ENCODE measurements at regions not wholly inside any gene's neighbourhood (a gene's known extent, or its start where the extent isn't known, plus 50 kb on each side); places are given as distances from the start of the nearest gene placed in this dataset.

GRCh38 chr6:77178821-77179220 is 284.5 kb downstream of the HTR1B start:
- TF ChIP-seq CTCF (IDR thresholded peaks at IDR 0.05; ENCODE audit: control extremely low read depth, extremely low read depth, low read depth, missing control alignments), result no peak
- POLR2A ChIA-PET, result no interaction called here
- no peak for DNase-seq (ENCODE audit: extremely low spot score)
- CTCF ChIA-PET, result no interaction called here

- CTCF ChIA-PET, result no interaction called here
- TF ChIP-seq CTCF (IDR thresholded peaks at IDR 0.05; ENCODE audit: control extremely low read depth, extremely low read depth, low read depth, missing control alignments), result no peak
- POLR2A ChIA-PET, result no interaction called here
- no peak for DNase-seq (ENCODE audit: extremely low spot score)
Measured at GRCh38 chr6:77177470-77177869, 285.8 kb downstream of the HTR1B start.

- POLR2A ChIA-PET, result no interaction called here
- no peak for DNase-seq (ENCODE audit: extremely low spot score)
- CTCF ChIA-PET, result no interaction called here
- TF ChIP-seq CTCF (IDR thresholded peaks at IDR 0.05; ENCODE audit: control extremely low read depth, extremely low read depth, low read depth, missing control alignments), result no peak
Measured at GRCh38 chr6:77173472-77174074, 289.7 kb downstream of the HTR1B start.

GRCh38 chr6:77172578-77172977 is 290.7 kb downstream of the HTR1B start:
- DNase-seq (ENCODE audit: extremely low spot score), result no peak
- no peak for TF ChIP-seq CTCF (IDR thresholded peaks at IDR 0.05; ENCODE audit: control extremely low read depth, extremely low read depth, low read depth, missing control alignments)
- CTCF ChIA-PET, result no interaction called here
- POLR2A ChIA-PET, result no interaction called here

GRCh38 chr6:77159730-77160129 is 303.6 kb downstream of the HTR1B start:
- POLR2A ChIA-PET, result no interaction called here
- CTCF ChIA-PET, result no interaction called here
- DNase-seq (ENCODE audit: extremely low spot score), result no peak
- TF ChIP-seq CTCF (IDR thresholded peaks at IDR 0.05; ENCODE audit: control extremely low read depth, extremely low read depth, low read depth, missing control alignments), result no peak

- CTCF ChIA-PET, result interaction anchor here (1.2 to 1.4 kb wide), 2 partner anchors 9 to 17 kb away, joined by 3 read pairs; no protein-coding TSS in a partner anchor
- no peak for DNase-seq (ENCODE audit: extremely low spot score)
- no peak for TF ChIP-seq CTCF (IDR thresholded peaks at IDR 0.05; ENCODE audit: control extremely low read depth, extremely low read depth, low read depth, missing control alignments)
- POLR2A ChIA-PET, result no interaction called here
Measured at GRCh38 chr6:77151241-77151640, 312.1 kb downstream of the HTR1B start.

- ChIA-PET POLR2A (no interaction called here), CTCF (interaction anchor here (1.4 kb wide), 1 partner anchor 16 kb away, joined by 3 read pairs; no protein-coding TSS in a partner anchor)
- DNase-seq (ENCODE audit: extremely low spot score), result no peak
- TF ChIP-seq CTCF (IDR thresholded peaks at IDR 0.05; ENCODE audit: control extremely low read depth, extremely low read depth, low read depth, missing control alignments), result no peak
Measured at GRCh38 chr6:77150736-77151135, 312.6 kb downstream of the HTR1B start.
